ENCODE measurements at regions not wholly inside any gene's neighbourhood (a gene's known extent, or its start where the extent isn't known, plus 50 kb on each side); places are given as distances from the start of the nearest gene placed in this dataset.

DNA sequence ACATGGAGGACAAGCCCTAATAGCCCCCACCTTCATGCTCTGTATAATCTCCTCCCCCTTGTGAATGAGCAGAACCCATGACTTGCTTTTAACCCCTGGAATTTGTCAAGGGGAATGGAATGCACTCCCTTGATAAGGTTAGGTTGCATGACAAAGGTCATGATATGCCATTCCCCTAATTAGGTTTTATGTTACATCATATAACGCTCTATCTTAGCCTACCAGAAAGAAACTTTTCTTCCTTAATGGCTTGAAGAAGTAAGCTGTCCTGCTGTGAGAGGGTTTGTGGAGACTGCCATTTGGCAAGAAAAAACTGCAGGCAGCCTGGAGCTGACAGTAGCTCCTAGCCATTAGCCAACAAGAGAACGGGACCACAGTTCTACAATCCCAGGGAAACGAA lies 399.8 kb upstream of the MAD2L1 start:
- POLR2A ChIA-PET (ENCODE audit: low non-redundant PET) = no interaction called here
- Histone ChIP-seq H3K27ac (ENCODE audit: low read depth, low read length, poor library complexity, severe bottlenecking) (no peak overlapping the region), H3K4me3 (ENCODE audit: low read depth, low read length, poor library complexity, severe bottlenecking) (no peak overlapping the region), H3K27me3 (replicated peaks; ENCODE audit: insufficient read depth, low read depth, low read length, poor library complexity) (no peaks in the 10 kb centered on the region), H3K36me3 (ENCODE audit: insufficient read depth, low read length, poor library complexity, severe bottlenecking) (no peaks in the 10 kb centered on the region), H3K9me3 (ENCODE audit: low read depth, low read length, poor library complexity, severe bottlenecking) (no peaks in the 10 kb centered on the region), H3K4me1 (ENCODE audit: insufficient read depth, low read length, poor library complexity, severe bottlenecking) (no peaks in the 10 kb centered on the region)
- no TSS peak for BruUV-seq (replicated peaks)
- CTCF ChIA-PET = no interaction called here
- DNase-seq (ENCODE audit: low spot score) = no peak
- TF ChIP-seq, protein P1, sequence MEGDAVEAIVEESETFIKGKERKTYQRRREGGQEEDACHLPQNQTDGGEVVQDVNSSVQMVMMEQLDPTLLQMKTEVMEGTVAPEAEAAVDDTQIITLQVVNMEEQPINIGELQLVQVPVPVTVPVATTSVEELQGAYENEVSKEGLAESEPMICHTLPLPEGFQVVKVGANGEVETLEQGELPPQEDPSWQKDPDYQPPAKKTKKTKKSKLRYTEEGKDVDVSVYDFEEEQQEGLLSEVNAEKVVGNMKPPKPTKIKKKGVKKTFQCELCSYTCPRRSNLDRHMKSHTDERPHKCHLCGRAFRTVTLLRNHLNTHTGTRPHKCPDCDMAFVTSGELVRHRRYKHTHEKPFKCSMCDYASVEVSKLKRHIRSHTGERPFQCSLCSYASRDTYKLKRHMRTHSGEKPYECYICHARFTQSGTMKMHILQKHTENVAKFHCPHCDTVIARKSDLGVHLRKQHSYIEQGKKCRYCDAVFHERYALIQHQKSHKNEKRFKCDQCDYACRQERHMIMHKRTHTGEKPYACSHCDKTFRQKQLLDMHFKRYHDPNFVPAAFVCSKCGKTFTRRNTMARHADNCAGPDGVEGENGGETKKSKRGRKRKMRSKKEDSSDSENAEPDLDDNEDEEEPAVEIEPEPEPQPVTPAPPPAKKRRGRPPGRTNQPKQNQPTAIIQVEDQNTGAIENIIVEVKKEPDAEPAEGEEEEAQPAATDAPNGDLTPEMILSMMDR (conservative IDR thresholded peaks at IDR 0.05; ENCODE audit: low read depth, low read length) = no peak
- no peak for TF ChIP-seq EZH2 (IDR thresholded peaks at IDR 0.05; ENCODE audit: borderline replicate concordance, low read depth, low read length, poor library complexity, severe bottlenecking)
- intact Hi-C loops (cut with micrococcal nuclease; ENCODE audit: unreplicated experiment) = no loop called here

DNA sequence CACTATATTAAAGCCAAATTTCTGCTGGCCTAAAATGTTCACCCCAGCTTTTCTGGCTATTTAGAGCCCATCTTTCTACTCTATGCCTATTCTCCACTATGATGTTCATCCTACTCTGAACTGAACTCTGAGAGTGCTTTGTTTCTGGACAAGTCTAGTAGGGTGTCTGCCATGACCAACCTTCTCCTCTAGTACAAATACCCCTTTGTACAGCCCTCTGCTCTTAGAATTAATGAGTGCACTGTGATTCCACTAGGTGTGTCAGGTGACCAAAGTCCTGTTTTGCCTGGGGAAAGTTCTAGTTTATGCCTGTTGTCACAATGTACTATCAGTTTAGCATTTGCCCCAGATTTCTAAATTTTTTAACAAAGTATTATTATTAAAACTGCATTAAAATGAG lies 388.1 kb upstream of the MAD2L1 start:
- H3K36me3 ChIP-seq (ENCODE audit: insufficient read depth, low read length, poor library complexity, severe bottlenecking) = no peaks in the 10 kb centered on the region
- H3K9me3 ChIP-seq (ENCODE audit: low read depth, low read length, poor library complexity, severe bottlenecking) = no peaks in the 10 kb centered on the region
- POLR2A ChIA-PET (ENCODE audit: low non-redundant PET) = no interaction called here
- no TSS peak for BruUV-seq (replicated peaks)
- H3K4me1 ChIP-seq (ENCODE audit: insufficient read depth, low read length, poor library complexity, severe bottlenecking) = no peaks in the 10 kb centered on the region
- no peak for TF ChIP-seq EZH2 (IDR thresholded peaks at IDR 0.05; ENCODE audit: borderline replicate concordance, low read depth, low read length, poor library complexity, severe bottlenecking)
- TF ChIP-seq, protein P1 (conservative IDR thresholded peaks at IDR 0.05; ENCODE audit: low read depth, low read length) = no peak
- H3K27me3 ChIP-seq (replicated peaks; ENCODE audit: insufficient read depth, low read depth, low read length, poor library complexity) = no peaks in the 10 kb centered on the region
- H3K27ac ChIP-seq (ENCODE audit: low read depth, low read length, poor library complexity, severe bottlenecking) = no peak overlapping the region
- CTCF ChIA-PET = no interaction called here
- intact Hi-C loops (cut with micrococcal nuclease; ENCODE audit: unreplicated experiment) = no loop called here
- no peak for DNase-seq (ENCODE audit: low spot score)
- H3K4me3 ChIP-seq (ENCODE audit: low read depth, low read length, poor library complexity, severe bottlenecking) = no peak overlapping the region

DNA sequence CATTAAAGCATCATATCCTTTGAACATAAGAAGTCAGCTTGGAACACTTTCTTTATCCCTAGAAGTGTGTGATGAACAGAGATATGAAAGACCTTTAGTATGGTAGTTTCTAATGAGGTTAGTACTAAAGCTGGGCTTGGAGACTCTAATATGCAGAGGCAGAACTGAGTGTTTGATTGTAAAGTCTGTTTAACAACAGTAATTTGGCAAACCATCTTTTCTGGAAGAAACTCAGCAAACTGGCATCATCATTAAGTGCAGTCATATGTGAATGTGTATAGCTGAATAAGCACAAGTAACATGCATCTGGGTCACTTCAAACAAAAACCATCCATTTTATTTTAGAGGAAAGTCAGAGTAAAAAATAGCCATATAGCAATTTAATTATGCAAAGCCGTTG lies 385.9 kb upstream of the MAD2L1 start:
- no TSS peak for BruUV-seq (replicated peaks)
- H3K4me3 ChIP-seq (ENCODE audit: low read depth, low read length, poor library complexity, severe bottlenecking) = no peak overlapping the region
- H3K36me3 ChIP-seq (ENCODE audit: insufficient read depth, low read length, poor library complexity, severe bottlenecking) = no peaks in the 10 kb centered on the region
- DNase-seq (ENCODE audit: low spot score) = no peak
- TF ChIP-seq, protein P1 (conservative IDR thresholded peaks at IDR 0.05; ENCODE audit: low read depth, low read length) = no peak
- TF ChIP-seq EZH2 (IDR thresholded peaks at IDR 0.05; ENCODE audit: borderline replicate concordance, low read depth, low read length, poor library complexity, severe bottlenecking) = no peak
- no peak overlapping the region for H3K27ac ChIP-seq (ENCODE audit: low read depth, low read length, poor library complexity, severe bottlenecking)
- POLR2A ChIA-PET (ENCODE audit: low non-redundant PET) = no interaction called here
- CTCF ChIA-PET = no interaction called here
- intact Hi-C loops (cut with micrococcal nuclease; ENCODE audit: unreplicated experiment) = no loop called here
- no peaks in the 10 kb centered on the region for H3K27me3 ChIP-seq (replicated peaks; ENCODE audit: insufficient read depth, low read depth, low read length, poor library complexity)
- H3K9me3 ChIP-seq (ENCODE audit: low read depth, low read length, poor library complexity, severe bottlenecking) = no peaks in the 10 kb centered on the region
- no peaks in the 10 kb centered on the region for H3K4me1 ChIP-seq (ENCODE audit: insufficient read depth, low read length, poor library complexity, severe bottlenecking)
